GM18507 (cell line): ENCODE measurements at regions not wholly inside any gene's neighbourhood (a gene's known extent, or its start where the extent isn't known, plus 50 kb on each side); places are given as distances from the start of the nearest gene placed in this dataset.

Source experiments
- DNase-seq: peaks from one replicate; pipeline ENCODE4 v3.0.0; 2011; ENCODE audit warnings: low read depth; ENCODE audit not compliant: insufficient read length; ENCODE audit errors: extremely low spot score
- FAIRE-seq: peaks from 2 replicates; lab custom pipeline; 2011; peaks lifted over from hg19 to GRCh38; lab: Jason Lieb, UNC

DNA sequence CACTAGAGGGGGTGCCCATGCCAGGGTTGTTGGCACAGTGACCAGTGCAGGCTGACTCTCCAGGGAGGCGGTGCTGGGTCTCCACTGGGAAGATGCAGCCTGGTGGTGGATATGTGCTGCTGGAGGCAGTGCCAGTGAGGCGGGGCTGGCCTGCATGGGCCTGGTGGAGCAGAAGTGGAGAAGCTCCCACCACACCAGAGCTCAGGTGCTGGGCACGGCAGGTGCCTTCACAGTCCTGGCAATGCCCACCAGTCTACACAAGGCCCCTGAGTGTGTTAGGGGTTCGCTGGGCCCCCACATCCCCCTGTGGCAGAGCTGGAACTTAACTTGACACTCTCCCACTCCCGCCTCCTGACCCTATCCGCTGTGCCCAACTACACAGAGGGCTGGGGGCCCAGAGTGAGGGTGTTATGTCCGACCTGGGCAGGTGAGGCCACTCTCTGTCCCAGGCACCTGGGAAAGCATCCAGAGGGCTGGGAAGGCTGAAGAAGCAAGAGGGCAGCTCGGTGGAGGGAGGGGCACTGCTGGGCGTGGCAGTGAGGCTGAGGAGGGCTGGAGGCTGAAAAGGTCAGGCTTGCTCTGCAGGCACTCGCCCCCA, 102.4 kb upstream of the B3GAT1 start:
- FAIRE-seq: no peak

GRCh38 chr11:134513585-134514120, 101.6 kb upstream of the B3GAT1 start:
- FAIRE-seq: no peak
- no peak for DNase-seq

More for the DNA sequence above, 102.4 kb upstream of the B3GAT1 start:
- DNase-seq: no peak

GRCh38 chr11:134512571-134513538, 100.8 kb upstream of the B3GAT1 start:
- FAIRE-seq (no peak), DNase-seq (no peak)

DNA sequence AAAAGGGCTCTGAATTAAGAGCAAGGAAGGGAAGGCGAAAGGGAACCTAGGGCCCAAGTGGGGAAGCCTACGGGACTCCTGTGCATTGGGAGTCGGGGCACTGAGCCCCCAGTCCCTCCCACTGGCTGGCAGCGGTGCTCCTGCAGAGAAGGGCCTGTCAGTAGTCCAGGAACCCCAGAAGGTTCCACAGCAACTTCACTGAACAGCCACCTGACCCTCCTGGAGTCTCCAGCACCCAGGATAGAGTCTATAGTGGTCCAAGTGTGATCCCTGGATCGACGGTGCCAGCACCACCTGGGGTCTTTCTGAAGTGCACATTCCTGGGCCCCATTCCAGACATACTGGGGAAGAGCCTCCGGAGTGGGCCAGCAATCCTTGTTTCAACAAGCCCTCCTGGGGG, 100.0 kb upstream of the B3GAT1 start:
- FAIRE-seq: no peak
- no peak for DNase-seq

DNA sequence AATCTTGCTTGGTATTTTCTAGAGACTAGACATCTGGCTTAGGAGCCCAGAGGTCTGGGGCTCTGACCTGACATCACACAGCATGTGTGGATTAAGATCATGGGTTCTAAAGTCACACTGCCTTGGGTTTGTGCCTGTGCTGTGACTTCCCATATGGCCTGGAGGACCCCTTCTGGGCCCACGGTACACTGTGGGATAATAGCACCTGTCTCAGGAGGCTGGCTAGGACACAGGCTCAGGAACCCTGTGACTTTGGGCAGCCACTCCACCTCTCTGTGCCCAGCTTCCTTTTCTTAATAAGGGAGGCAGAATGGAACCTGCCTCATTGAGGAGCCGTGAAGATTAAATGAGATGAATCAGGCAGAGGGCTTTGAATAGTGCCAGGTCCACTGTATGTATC, 99.2 kb upstream of the B3GAT1 start:
- DNase-seq (no peak), FAIRE-seq (no peak)

DNA sequence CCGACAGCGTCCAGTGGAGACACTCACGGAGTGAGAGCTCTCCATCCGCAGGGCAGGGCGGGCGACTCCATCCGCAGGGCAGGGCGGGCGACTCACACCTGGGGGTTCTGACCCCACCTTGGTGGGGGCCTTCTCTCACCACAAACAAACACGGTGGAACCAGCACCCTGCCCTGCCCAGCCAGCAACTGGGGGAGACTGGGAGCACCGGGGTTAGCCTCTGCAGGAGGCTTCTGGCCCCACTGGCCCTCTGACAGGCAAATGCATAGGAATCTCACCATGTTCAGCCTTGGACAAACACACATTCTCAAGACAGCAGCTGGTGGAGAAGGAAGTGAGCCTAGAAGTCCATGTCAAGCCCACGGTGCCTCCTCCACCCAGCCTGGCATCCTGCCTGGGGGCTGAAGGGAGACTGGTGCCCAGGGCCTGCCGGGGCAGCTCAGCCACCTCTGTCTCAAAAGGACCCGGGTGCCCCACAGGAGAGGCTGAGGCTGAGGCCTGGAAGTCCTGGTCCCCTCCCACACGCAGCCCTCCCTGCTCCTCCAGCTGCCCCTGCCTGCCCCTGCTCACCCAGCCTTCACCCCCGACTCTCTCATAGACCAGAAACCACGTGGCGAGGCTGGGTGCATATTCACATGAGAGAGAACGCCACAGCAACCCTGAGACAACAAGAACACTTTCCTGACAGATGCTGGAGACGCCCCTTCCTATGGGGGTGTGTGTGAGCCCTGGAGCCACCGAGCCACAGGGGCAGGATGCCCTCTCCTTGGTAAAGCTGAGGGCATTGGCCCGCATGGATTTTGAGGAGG, 98.4 kb upstream of the B3GAT1 start:
- FAIRE-seq (no peak), DNase-seq (no peak)

- no peak for DNase-seq
- FAIRE-seq: no peak
These were observed 97.6 kb upstream of the B3GAT1 start for GRCh38 chr11:134509381-134510232.

DNA sequence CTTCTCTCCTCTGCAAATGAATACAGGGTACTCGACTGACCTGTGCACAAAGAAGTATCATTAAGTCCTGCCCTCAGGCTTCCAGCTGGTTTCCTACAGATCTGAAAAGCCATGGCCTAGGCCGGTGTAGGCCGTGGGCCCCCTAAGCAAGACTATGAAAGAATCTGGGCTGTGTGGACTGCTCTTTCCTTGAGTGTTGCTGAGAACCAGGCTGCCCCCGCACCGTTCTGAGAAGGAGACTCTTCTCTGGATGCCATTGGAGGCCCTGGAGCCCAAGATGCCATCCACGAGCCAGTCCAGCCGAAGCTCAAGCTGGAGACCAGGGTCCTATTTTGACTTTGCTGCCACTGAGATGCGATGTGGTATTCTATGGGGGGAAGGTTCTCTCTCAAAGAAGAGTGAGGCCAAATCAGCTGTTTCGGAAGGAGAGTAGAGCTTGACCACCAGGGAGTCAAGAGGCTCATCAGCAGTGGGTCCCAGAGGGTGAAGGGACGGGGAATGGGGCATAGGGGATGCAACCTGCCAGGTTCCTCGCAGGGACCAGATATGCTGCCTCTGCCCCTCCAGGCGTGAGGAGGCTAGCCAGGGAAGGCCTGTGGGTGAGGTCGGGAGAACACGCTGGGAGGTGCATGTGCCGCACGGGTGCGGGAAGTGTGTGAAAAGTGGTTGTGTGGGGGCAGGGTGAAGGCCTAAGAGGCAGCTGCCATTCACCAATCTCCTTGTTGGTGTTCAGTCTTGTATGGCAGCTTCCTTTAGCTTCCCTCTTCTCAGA, 96.4 kb upstream of the B3GAT1 start:
- no peak for DNase-seq

GRCh38 chr11:134506046-134506445, 94.0 kb upstream of the B3GAT1 start:
- no peak for FAIRE-seq
- DNase-seq: no peak

More for the DNA sequence above, 96.4 kb upstream of the B3GAT1 start:
- FAIRE-seq: no peak

GRCh38 chr11:134505125-134505524, 93.1 kb upstream of the B3GAT1 start:
- no peak for FAIRE-seq
- no peak for DNase-seq

- FAIRE-seq (no peak), DNase-seq (no peak)
These were observed 92.3 kb upstream of the B3GAT1 start for GRCh38 chr11:134504146-134504905.

DNA sequence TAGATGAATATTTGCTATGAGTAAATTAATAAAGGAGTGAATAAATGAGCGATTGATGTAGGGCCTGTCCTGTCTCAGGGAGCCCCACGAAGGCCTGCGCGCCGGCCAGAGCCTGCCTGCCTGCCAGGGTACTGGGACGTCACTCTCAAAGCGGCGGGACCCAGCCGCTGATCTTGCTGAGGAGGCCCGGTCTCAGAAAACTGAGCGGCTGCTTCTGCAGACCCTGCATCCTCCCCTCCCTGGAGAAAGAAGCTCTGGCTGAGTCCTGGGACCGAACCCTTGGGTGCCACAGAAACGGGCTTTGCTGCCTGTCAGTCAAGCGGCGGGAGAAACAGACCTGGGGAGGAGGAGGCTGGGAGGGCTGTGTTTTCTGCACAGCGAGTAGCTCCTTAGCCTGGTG, 91.6 kb upstream of the B3GAT1 start:
- FAIRE-seq (no peak), DNase-seq (no peak)

DNA sequence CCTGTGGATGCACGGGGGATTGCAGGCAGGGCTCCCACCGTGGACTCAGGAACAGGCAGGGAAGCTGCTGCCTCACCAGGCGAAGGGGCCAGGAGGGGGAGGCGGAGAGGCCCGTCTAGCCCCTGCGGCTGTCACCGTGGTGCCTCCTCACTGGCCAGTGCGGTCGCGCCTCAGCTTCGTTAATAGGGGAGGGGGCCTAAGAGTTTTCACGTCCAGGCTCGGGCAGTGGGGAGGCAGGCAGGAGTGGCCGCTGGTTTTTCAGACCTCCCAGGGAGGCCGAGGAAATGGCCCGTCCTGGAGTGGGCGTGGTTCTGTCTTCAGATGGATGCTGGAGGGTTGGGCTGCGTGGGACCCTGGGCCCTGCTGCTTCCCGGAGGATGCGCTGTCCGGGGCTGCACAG, 91.1 kb upstream of the B3GAT1 start:
- no peak for DNase-seq
- no peak for FAIRE-seq

GRCh38 chr11:134502153-134502550, 90.1 kb upstream of the B3GAT1 start:
- no peak for DNase-seq
- FAIRE-seq: no peak

DNA sequence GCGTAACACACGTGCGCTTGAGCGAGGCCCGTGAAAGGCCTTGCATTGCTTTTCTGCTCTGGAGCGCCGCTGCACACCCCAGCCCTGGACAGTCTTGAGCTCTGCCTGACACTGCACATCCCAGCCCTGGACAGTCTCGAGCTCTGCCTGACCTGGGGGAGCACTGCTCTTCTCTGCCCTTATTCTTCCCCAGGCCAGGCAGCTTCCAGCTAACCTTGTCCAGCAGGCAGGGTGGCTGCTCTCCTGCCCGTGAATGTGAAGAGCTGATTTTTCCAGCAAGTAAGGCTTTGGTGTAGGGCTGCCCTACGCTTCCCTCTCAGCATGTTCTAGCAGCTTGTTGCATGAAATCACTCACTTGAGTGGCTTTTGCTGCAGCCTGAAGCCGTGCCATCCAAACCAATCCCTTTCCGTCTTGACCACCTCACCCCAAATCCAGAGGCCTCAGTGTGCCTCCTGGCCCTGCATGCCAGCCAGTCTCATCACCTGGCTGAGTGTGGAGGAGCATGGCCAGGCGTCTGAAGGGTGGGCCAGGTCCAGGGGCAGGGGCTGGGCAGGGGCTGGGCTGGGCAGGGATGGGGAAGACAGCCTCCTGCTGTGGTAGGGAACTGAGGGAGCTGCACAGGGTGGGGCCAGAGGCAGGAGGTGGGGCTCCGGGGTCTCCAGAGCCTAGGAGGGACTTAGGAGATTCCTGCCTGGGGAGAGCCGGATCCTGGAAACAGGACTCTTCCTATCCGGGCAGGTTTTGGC, 89.5 kb upstream of the B3GAT1 start:
- DNase-seq (no peak), FAIRE-seq (no peak)

DNA sequence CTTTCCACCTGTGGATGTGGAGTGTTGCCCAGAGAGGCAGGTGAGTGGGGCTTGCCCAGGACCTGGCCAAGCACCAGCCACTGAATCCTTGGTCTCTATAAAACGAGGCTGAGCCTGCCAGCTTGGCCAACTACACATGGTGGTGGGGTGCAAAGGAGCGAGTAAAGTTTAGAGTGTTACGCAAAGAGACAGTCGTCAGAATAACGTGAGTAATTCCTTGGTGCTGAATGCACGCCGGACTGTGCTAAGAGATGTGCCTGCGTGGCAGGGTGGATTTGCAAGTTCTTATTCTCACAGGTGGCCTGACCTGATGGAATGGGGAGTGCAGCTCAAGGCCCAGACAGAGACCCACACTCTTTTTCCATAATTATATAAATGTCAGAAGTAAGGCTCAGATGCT, 88.6 kb upstream of the B3GAT1 start:
- no peak for DNase-seq
- no peak for FAIRE-seq

DNA sequence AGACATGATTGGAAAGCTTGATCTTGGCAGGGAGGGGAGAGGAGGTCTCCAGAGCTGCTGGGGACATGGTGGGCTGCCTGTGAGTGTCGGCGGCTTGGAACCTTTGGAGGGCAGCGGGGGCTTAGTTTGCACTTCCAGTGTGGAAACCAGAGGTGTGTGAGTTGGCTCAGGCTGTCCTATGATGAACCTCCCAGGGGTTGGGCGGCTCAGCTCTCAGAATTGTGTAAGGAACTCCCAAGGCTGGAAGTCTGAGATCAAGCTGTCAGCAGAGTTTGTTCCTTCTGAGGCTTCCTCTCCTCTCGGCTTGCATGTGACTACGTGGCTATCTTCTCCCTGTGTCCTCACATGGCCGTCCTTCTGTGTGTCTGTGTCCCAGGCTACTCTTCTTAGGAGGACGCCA, 87.9 kb upstream of the B3GAT1 start:
- DNase-seq (no peak), FAIRE-seq (no peak)
